HepG2 (cell line): ENCODE measurements at regions not wholly inside any gene's neighbourhood (a gene's known extent, or its start where the extent isn't known, plus 50 kb on each side); places are given as distances from the start of the nearest gene placed in this dataset.

ENCODE experiments used
- ATAC-seq: fragments of 200-7000 bp; cut with Tn5 transposase; 3 replicates; pipeline ENCODE4 v1.9.1; 2020; ENCODE audit warnings: mild to moderate bottlenecking, moderate library complexity
- BruUV-seq: library from RNA; stranded (reverse); fragments of 400-500 nt; replicated peaks from 2 replicates; lab custom pipeline; 2021; lab: Mats Ljungman, UMichigan
- CTCF ChIA-PET: fragments of 300-600 bp; formaldehyde crosslinking; extraction: SDS; loops from one replicate; lab custom pipeline; 2021; ENCODE audit warnings: low total read pairs, inconsistent platforms, low intra/inter-chr PET ratio; lab: Yijun Ruan, JAX
- POLR2A ChIA-PET: fragments of 350-600 bp; sonication (Branson Sonifier 250); formaldehyde crosslinking; loops from one replicate; lab custom pipeline; 2020; ENCODE audit warnings: antibody characterized with exemption, inconsistent platforms; lab: Yijun Ruan, JAX
- DNase-seq: peaks from one replicate; pipeline ENCODE4 v3.0.0-alpha.2; 2015; ENCODE audit warnings: low spot score
- FAIRE-seq: peaks from 3 replicates; lab custom pipeline; 2011; peaks lifted over from hg19 to GRCh38; lab: Jason Lieb, UNC
- H2AFZ ChIP-seq: one replicate; pipeline ENCODE4 v1.6.1; 2011; ENCODE audit warnings: low read length, inconsistent platforms
- H3K27ac ChIP-seq: fragments of 300-600 bp; 3 replicates; pipeline ENCODE4 v1.8.0; 2011; ENCODE audit warnings: mixed run types, mild to moderate bottlenecking, mixed read lengths, low read length, inconsistent platforms; ENCODE audit not compliant: insufficient read depth; ENCODE audit errors: extremely low read length
- H3K27me3 ChIP-seq, 2 experiments: fragments of 200-600 bp in 1 of 2; 2 replicates in 1 of 2; 3 replicates in 1 of 2; pipeline versions ENCODE4 v1.6.0 to v1.8.0; 2011; ENCODE audit warnings: low read length in 2 of 2, mild to moderate bottlenecking in 2 of 2, moderate library complexity in 2 of 2, inconsistent platforms in 1 of 2; ENCODE audit not compliant: insufficient read depth in 2 of 2, control insufficient read depth in 1 of 2
- H3K36me3 ChIP-seq, 2 experiments: fragments of 200-600 bp in 1 of 2; replicated peaks in 1 of 2; 2 replicates in 1 of 2; 3 replicates in 1 of 2; pipeline versions ENCODE4 v1.5.1 to v1.8.0; 2011; ENCODE audit warnings: low read length in 2 of 2, inconsistent platforms in 1 of 2; ENCODE audit not compliant: insufficient read depth in 2 of 2, control insufficient read depth in 1 of 2
- H3K4me1 ChIP-seq: 2 replicates; pipeline ENCODE4 v1.5.1; 2012; ENCODE audit warnings: low read length, inconsistent platforms; ENCODE audit not compliant: insufficient read depth
- H3K4me2 ChIP-seq: 2 replicates; pipeline ENCODE4 v1.6.0; 2011; ENCODE audit warnings: low read depth, low read length, inconsistent platforms
- H3K4me3 ChIP-seq, 3 experiments: fragments of 200-600 bp in 1 of 3; sonication (generic), shearing (Covaris generic) in 1 of 3; replicated peaks in 1 of 3; 2 replicates each; pipeline ENCODE4 v1.5.1; 2011 to 2016; ENCODE audit warnings: low read length in 3 of 3, inconsistent platforms in 2 of 3, low read depth in 2 of 3, mild to moderate bottlenecking in 2 of 3, control low read depth in 1 of 3, mixed read lengths in 1 of 3; ENCODE audit not compliant: insufficient read depth in 1 of 3
- H3K79me2 ChIP-seq: one replicate; pipeline ENCODE4 v1.6.1; 2011; ENCODE audit warnings: low read length, inconsistent platforms; ENCODE audit not compliant: insufficient read depth
- H3K9ac ChIP-seq: 2 replicates; pipeline ENCODE4 v1.6.0; 2011; ENCODE audit warnings: mild to moderate bottlenecking, low read depth, low read length, inconsistent platforms; ENCODE audit not compliant: insufficient read depth
- H3K9me3 ChIP-seq: 2 replicates; pipeline ENCODE4 v1.5.1; 2012; ENCODE audit warnings: mild to moderate bottlenecking, low read length
- H4K20me1 ChIP-seq: 2 replicates; pipeline ENCODE4 v1.6.0; 2011; ENCODE audit warnings: inconsistent platforms, mild to moderate bottlenecking, low read length, moderate library complexity; ENCODE audit not compliant: insufficient read depth
- AKAP8 ChIP-seq: sonication (generic); formaldehyde crosslinking; IDR thresholded peaks from 2 replicates; pipeline ENCODE4 v1.5.1; 2020; ENCODE audit warnings: mild to moderate bottlenecking, missing genetic modification reagents
- JUNB ChIP-seq: sonication (generic); formaldehyde crosslinking; IDR thresholded peaks from 2 replicates; pipeline ENCODE4 v1.8.0; 2022; ENCODE audit warnings: missing genetic modification reagents, mild to moderate bottlenecking, borderline replicate concordance
- ZNF407 ChIP-seq: sonication (generic); formaldehyde crosslinking; IDR thresholded peaks from one replicate; pipeline ENCODE4 v1.5.1; 2020; ENCODE audit warnings: mild to moderate bottlenecking, missing genetic modification reagents; ENCODE audit errors: not compliant biosample characterization
- WGBS: methylation state at CpG from one replicate; pipeline ENCODE4 v1.1.6; 2017; ENCODE audit warnings: low lambda C conversion rate; 5-methylcytosine and 5-hydroxymethylcytosine counted together
- in situ Hi-C: cut with HindIII; loops from 2 replicates; pipeline ENCODE4 v1.10.0; 2017; ENCODE audit warnings: low pct_unique_long_range_greater_than_20kb; ENCODE audit not compliant: extremely low pct_ligation_motif_present
- intact Hi-C: fragments of 100-400 bp; cut with micrococcal nuclease; formaldehyde crosslinking; loops from one replicate; pipeline ENCODE4 v1.10.0; 2022; ENCODE audit not compliant: unreplicated experiment

DNA sequence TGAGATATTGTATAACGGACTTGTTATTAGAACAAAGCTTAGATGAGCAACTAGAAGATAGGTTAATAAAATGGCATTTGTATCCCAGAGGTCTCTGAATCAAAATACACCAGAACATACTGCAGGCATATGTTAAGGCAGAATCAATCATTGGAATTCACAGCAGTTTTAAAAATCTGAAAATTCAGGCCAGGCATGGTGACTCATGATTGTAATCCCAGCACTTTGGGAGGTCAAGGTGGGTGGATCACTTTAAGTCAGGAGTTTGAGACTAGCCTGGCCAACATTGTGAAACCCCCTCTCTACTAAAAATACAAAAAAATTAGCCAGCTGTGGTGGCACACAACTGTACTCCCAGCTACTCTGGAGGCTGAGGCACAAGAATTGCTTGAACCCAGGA lies 405.2 kb downstream of the ZEB2 start:
- H3K4me2 ChIP-seq = no peak overlapping the region
- ChIA-PET CTCF (no interaction called here), POLR2A (no interaction called here)
- no peaks in the 10 kb centered on the region for H3K4me1 ChIP-seq
- FAIRE-seq (no peak), DNase-seq (no peak), ATAC-seq (no peak)
- H2AFZ ChIP-seq = no peak overlapping the region
- no peaks in the 10 kb centered on the region for H3K27me3 ChIP-seq
- no peaks in the 10 kb centered on the region for H3K9me3 ChIP-seq
- H4K20me1 ChIP-seq = no peaks in the 10 kb centered on the region
- no peak overlapping the region for H3K4me3 ChIP-seq
- no peaks in the 10 kb centered on the region for H3K79me2 ChIP-seq
- intact Hi-C loops (no loop called here), in situ Hi-C loops (no loop called here)
- 48% methylated on average over 1 of the region's 1 CpG for WGBS
- no peaks in the 10 kb centered on the region for H3K36me3 ChIP-seq
- no peak overlapping the region for H3K27ac ChIP-seq
- BruUV-seq = no TSS peak
- TF ChIP-seq AKAP8 (CRISPR knock-in tag) (no peak), JUNB (CRISPR knock-in tag) (no peak), ZNF407 (CRISPR knock-in tag) (no peak)
- H3K9ac ChIP-seq = no peak overlapping the region
